ENCODE measurements at regions not wholly inside any gene's neighbourhood (a gene's known extent, or its start where the extent isn't known, plus 50 kb on each side); places are given as distances from the start of the nearest gene placed in this dataset.

DNA sequence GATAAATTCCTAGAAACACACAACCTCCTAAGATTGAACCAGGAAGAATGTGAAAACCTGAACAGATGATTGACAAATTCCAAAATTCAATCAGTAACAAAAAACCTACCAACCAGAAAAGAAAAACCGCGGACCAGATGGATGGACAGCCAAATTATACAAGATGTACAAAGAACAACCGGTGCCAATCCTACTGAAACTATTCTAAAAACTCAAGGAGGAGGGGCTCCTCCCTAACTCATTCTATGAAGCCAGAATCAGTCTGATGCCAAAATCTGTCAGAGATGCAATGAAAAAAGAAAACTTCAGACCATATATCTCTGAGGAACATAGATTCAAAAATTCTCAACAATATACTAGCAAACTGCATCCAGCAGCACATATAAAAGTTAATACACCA lies 262.4 kb upstream of the DAB1 start:
- Histone ChIP-seq H3K36me3 (ENCODE audit: low read depth) (no peaks in the 10 kb centered on the region), H3K79me2 (ENCODE audit: low read depth) (no peaks in the 10 kb centered on the region), H3K9me3 (ENCODE audit: insufficient read depth, low read depth) (no peaks in the 10 kb centered on the region), H3K4me3 (no peak overlapping the region), H3K9me2 (ENCODE audit: insufficient read depth) (no peaks in the 10 kb centered on the region), H4K20me1 (ENCODE audit: insufficient read depth) (no peaks in the 10 kb centered on the region), H3K27me3 (ENCODE audit: insufficient read depth, low read depth) (no peaks in the 10 kb centered on the region), H3K27ac (no peak overlapping the region), H2AFZ (no peak overlapping the region), H3F3A (ENCODE audit: insufficient read depth, low read depth) (no peaks in the 10 kb centered on the region), H3K4me2 (no peak overlapping the region), H3K4me1 (replicated peaks; ENCODE audit: insufficient read depth) (no peaks in the 10 kb centered on the region)
- ChIA-PET POLR2A (ENCODE audit: unreplicated experiment) (no interaction called here), CTCF (no interaction called here)
- intact Hi-C loops (cut with micrococcal nuclease; ENCODE audit: unreplicated experiment) = no loop called here
- no peak for DNase-seq
- BruUV-seq (replicated peaks) = no TSS peak
- TF ChIP-seq EZH2 (IDR thresholded peaks at IDR 0.05; ENCODE audit: low read depth) (no peak), CTCF (conservative IDR thresholded peaks at IDR 0.05) (no peak)

DNA sequence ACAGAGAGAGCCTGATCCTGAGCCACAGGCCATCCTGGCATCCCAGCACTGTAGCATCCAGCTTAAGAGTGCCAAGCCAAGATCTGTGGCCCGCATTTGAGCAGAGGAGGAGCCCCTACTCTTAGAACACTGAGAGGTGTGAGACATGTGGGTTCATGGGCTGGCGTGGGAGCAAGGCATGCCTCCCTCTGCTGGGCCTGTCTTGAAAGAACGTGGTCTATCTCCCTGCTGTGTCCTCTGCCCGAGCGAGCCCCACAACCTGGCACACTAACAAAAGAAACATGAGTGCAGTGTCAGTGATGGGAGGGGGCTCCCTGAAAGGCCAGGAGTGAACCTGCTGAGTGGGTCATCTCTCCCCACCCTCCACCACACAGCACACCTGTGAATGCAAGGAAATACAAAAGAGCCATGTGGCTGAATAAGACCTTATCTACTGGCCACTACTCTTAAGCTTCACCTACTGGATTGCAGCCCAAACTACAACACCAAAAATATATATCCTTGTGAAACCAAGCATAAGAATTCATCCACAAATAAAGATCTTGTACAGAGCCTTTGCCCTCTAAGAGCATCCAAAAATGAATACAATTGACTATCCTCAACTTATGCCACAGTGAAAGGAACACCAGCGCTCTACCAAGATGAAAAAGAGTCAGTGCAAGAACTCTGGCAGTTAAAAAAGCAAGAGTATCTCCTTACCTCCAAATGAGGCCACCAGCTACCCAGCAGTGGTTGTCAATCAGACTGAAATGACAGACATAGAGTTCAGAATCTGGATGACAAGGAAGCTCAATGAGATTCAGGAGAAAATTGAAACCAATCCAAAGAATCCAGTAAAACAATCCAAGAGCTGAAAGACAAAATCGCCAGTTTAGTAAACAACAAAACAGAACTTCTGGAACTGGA lies 259.4 kb upstream of the DAB1 start:
- Histone ChIP-seq H3K27me3 (ENCODE audit: insufficient read depth, low read depth) (no peaks in the 10 kb centered on the region), H3K36me3 (ENCODE audit: low read depth) (no peaks in the 10 kb centered on the region), H3K9me2 (ENCODE audit: insufficient read depth) (no peaks in the 10 kb centered on the region), H3K4me3 (no peak overlapping the region), H3K79me2 (ENCODE audit: low read depth) (no peaks in the 10 kb centered on the region), H4K20me1 (ENCODE audit: insufficient read depth) (no peaks in the 10 kb centered on the region), H3K4me1 (replicated peaks; ENCODE audit: insufficient read depth) (no peaks in the 10 kb centered on the region), H3F3A (ENCODE audit: insufficient read depth, low read depth) (no peaks in the 10 kb centered on the region), H3K9me3 (ENCODE audit: insufficient read depth, low read depth) (no peaks in the 10 kb centered on the region; the same call in 1 of the 2 replicates), H3K4me2 (no peak overlapping the region), H3K27ac (no peak overlapping the region), H2AFZ (no peak overlapping the region)
- no peak for DNase-seq
- BruUV-seq (replicated peaks) = no TSS peak
- CTCF ChIA-PET = no interaction called here
- POLR2A ChIA-PET (ENCODE audit: unreplicated experiment) = no interaction called here
- intact Hi-C loops (cut with micrococcal nuclease; ENCODE audit: unreplicated experiment) = no loop called here
- TF ChIP-seq EZH2 (IDR thresholded peaks at IDR 0.05; ENCODE audit: low read depth) (no peak), CTCF (conservative IDR thresholded peaks at IDR 0.05) (no peak)

GRCh38 chr1:57678138-57678537 lies 254.3 kb upstream of the DAB1 start:
- POLR2A ChIA-PET (ENCODE audit: unreplicated experiment) = interaction anchor here (0.6 kb wide), 1 partner anchor 32 kb away, joined by 5 read pairs; no protein-coding TSS in a partner anchor

More at GRCh38 chr1:57678138-57678537, 254.3 kb upstream of the DAB1 start:
- no peaks in the 10 kb centered on the region for H3K79me2 ChIP-seq (ENCODE audit: low read depth)
- no TSS peak for BruUV-seq (replicated peaks)
- H3K4me3 ChIP-seq = no peak overlapping the region
- TF ChIP-seq CTCF (conservative IDR thresholded peaks at IDR 0.05) = no peak
- no peak for TF ChIP-seq EZH2 (IDR thresholded peaks at IDR 0.05; ENCODE audit: low read depth)
- H3K9me2 ChIP-seq (ENCODE audit: insufficient read depth) = no peaks in the 10 kb centered on the region
- DNase-seq = no peak
- H3K36me3 ChIP-seq (ENCODE audit: low read depth) = no peaks in the 10 kb centered on the region
- H3K4me2 ChIP-seq = no peak overlapping the region
- no peaks in the 10 kb centered on the region for H3K27me3 ChIP-seq (ENCODE audit: insufficient read depth, low read depth)
- H3F3A ChIP-seq (ENCODE audit: insufficient read depth, low read depth) = no peaks in the 10 kb centered on the region
- H4K20me1 ChIP-seq (ENCODE audit: insufficient read depth) = no peaks in the 10 kb centered on the region
- H3K9me3 ChIP-seq (ENCODE audit: insufficient read depth, low read depth) = no peaks in the 10 kb centered on the region; the same call in 1 of the 2 replicates
- H2AFZ ChIP-seq = no peak overlapping the region
- H3K27ac ChIP-seq = no peak overlapping the region
- CTCF ChIA-PET = no interaction called here
- intact Hi-C loops (cut with micrococcal nuclease; ENCODE audit: unreplicated experiment) = no loop called here
- H3K4me1 ChIP-seq (replicated peaks; ENCODE audit: insufficient read depth) = no peaks in the 10 kb centered on the region

Data from PC-9 (cell line).